ENCODE measurements at regions not wholly inside any gene's neighbourhood (a gene's known extent, or its start where the extent isn't known, plus 50 kb on each side); places are given as distances from the start of the nearest gene placed in this dataset.
"Not testable (repeated sequence)": the region's sequence is repeated elsewhere in the genome, so short reads cannot be mapped to it uniquely, and the experiment has no call there.

- not testable (repeated sequence) for TF ChIP-seq CTCF, POLR2A, POLR2AphosphoS5, EP300 (IDR thresholded peaks at IDR 0.05)
Observed at GRCh38 chrY:17819700-17820099, 60.3 kb downstream of the CDY2B start.
